Suprapubic skin (tissue), 4 donors: ENCODE measurements at regions not wholly inside any gene's neighbourhood (a gene's known extent, or its start where the extent isn't known, plus 50 kb on each side); places are given as distances from the start of the nearest gene placed in this dataset.

ENCODE experiments used
- DNase-seq, 2 donors: peaks; one replicate each; pipeline ENCODE4 v3.0.0-alpha.2; 2019; ENCODE audit warnings: low spot score in 2 of 2
- H3K27ac ChIP-seq: fragments of 200-600 bp; sonication (generic); one replicate; pipeline ENCODE4 v1.5.1; 2019
- H3K27me3 ChIP-seq: fragments of 200-600 bp; sonication (generic); one replicate; pipeline ENCODE4 v1.5.1; 2019
- H3K36me3 ChIP-seq: fragments of 200-600 bp; sonication (generic); one replicate; pipeline ENCODE4 v1.5.1; 2019
- H3K4me1 ChIP-seq: fragments of 200-600 bp; sonication (generic); one replicate; pipeline ENCODE4 v1.5.1; 2019
- H3K4me3 ChIP-seq: fragments of 200-600 bp; sonication (generic); one replicate; pipeline ENCODE4 v1.5.1; 2019; ENCODE audit warnings: mild to moderate bottlenecking
- H3K9me3 ChIP-seq: fragments of 200-600 bp; sonication (generic); one replicate; pipeline ENCODE4 v1.5.1; 2019
- EP300 ChIP-seq: sonication (generic); formaldehyde crosslinking; IDR thresholded peaks from one replicate; pipeline ENCODE4 v1.6.1; 2017; ENCODE audit warnings: antibody characterized with exemption
- POLR2A ChIP-seq, 2 donors: fragments of 450-650 bp; IDR thresholded peaks; one replicate each; pipeline ENCODE4 v1.6.1; 2017; ENCODE audit warnings: antibody characterized with exemption in 2 of 2, mild to moderate bottlenecking in 2 of 2, moderate library complexity in 2 of 2
- POLR2AphosphoS5 ChIP-seq, 3 donors: sonication (generic); formaldehyde crosslinking; IDR thresholded peaks; one replicate each; pipeline ENCODE4 v1.6.1; 2017; ENCODE audit warnings: antibody characterized with exemption in 3 of 3
- WGBS: methylation state at CpG from one replicate; pipeline ENCODE4 v1.1.5; 2018; 5-methylcytosine and 5-hydroxymethylcytosine counted together
- TF ChIP-seq, protein P1 (sequence below), 2 donors: fragments of 200-600 bp in 1 of 2; fragments of 450-650 bp in 1 of 2; sonication (generic) in 1 of 2; IDR thresholded peaks; one replicate each; pipeline ENCODE4 v1.5.1; 2016 to 2019; ENCODE audit warnings: antibody characterized with exemption in 2 of 2, mild to moderate bottlenecking in 1 of 2, moderate library complexity in 1 of 2

DNA sequence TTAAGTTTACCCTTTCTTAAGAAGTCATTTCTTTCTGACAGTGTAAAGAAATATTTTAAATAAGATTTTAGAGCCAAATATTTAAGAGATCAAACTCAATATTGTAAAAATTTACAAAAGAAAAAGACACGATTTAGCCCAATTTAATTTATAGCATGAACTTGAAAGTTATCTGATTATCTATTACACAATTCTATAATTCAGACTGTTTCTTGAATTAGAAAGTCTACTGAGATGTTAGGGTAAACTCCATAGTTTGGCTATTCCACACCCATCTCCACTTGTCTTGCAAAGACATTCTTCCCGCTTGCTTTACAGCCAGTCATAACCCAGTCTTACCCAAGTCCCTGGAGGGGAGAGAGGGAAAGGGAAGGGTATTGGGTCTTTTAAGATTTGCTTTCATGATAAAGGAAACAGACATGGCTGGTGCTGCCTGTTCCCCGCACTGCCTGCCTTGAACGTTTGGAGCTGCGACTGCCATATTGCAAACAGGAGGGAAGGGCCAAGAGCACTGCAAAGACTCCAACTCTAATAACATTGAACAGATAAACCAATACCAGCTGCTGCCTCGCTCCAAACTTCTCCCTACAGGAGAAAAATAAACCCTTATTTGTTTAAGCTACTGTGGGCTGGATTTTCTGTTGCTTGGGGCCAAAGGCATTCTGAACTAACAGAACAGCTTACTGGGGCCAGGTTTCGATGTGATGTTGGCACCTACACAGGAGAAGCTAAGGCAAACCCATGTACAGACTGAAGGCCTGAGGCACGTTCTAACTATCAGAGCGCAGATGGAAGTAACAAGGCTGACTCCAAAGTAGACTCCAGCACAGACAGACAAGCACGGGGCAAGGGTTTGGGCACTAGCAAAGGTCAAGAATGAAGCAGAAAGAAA is 552.3 kb upstream of the JARID2 start:
- 46% methylated on average over 10 of the region's 10 CpGs for WGBS
- Histone ChIP-seq H3K27ac (no peak overlapping the region), H3K4me3 (no peak overlapping the region), H3K9me3 (no peaks in the 10 kb centered on the region), H3K27me3 (no peaks in the 10 kb centered on the region), H3K36me3 (no peaks in the 10 kb centered on the region), H3K4me1 (peaks cover 4% of the 10 kb centered on the region)
- TF ChIP-seq EP300: no peak
- TF ChIP-seq POLR2A (IDR thresholded peaks at IDR 0.05): no peak
- TF ChIP-seq, protein P1, sequence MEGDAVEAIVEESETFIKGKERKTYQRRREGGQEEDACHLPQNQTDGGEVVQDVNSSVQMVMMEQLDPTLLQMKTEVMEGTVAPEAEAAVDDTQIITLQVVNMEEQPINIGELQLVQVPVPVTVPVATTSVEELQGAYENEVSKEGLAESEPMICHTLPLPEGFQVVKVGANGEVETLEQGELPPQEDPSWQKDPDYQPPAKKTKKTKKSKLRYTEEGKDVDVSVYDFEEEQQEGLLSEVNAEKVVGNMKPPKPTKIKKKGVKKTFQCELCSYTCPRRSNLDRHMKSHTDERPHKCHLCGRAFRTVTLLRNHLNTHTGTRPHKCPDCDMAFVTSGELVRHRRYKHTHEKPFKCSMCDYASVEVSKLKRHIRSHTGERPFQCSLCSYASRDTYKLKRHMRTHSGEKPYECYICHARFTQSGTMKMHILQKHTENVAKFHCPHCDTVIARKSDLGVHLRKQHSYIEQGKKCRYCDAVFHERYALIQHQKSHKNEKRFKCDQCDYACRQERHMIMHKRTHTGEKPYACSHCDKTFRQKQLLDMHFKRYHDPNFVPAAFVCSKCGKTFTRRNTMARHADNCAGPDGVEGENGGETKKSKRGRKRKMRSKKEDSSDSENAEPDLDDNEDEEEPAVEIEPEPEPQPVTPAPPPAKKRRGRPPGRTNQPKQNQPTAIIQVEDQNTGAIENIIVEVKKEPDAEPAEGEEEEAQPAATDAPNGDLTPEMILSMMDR (IDR thresholded peaks at IDR 0.05): no peak
- TF ChIP-seq POLR2AphosphoS5 (IDR thresholded peaks at IDR 0.05): no peak
- DNase-seq: no peak

DNA sequence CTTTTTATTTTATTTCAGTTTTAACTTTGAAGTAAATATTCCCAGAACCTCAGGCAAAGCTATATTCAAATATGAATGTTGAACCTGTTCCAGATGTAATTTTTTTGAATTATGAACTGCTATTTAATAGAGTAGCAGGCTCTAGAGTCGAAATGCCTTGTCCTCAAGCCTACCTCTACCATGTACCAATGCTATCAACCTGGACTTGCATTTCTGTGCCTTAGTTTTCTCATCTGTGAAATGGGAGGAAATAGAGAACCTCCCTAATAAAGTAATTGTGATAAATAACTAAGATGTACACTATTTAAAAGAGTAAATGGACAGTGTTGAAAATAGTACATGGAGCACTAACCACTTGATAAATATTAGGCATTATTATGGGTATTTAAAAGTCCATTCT is 551.6 kb upstream of the JARID2 start:
- Histone ChIP-seq H3K27me3 (no peaks in the 10 kb centered on the region), H3K4me1 (peaks cover 4% of the 10 kb centered on the region), H3K36me3 (no peaks in the 10 kb centered on the region), H3K9me3 (no peaks in the 10 kb centered on the region), H3K4me3 (no peak overlapping the region), H3K27ac (no peak overlapping the region)
- WGBS: 56% methylated on average over 1 of the region's 1 CpG
- TF ChIP-seq EP300: no peak
- no peak for TF ChIP-seq POLR2A (IDR thresholded peaks at IDR 0.05)
- TF ChIP-seq, protein P1 (IDR thresholded peaks at IDR 0.05): no peak
- no peak for TF ChIP-seq POLR2AphosphoS5 (IDR thresholded peaks at IDR 0.05)
- no peak for DNase-seq

DNA sequence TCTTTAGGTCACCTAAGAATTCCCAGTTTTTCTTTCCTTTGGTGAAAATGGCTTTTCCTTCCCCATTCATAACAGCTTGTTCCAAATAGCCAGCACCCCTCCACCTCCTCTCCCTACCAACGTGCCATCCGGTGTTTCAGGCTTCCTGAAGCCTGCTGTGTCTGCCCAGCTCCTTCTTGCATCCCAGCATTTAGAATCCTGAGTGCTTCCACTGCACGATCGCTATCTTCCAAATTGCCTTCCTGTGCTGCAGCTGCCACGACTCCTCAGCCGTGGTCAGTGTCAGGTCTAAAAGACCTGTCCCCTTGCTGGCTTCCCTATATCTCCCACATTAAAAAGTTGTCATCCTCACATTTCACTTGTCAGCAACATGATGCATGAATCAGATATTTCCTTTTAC is 550.3 kb upstream of the JARID2 start:
- H3K4me3 ChIP-seq: no peak overlapping the region
- DNase-seq: no peak
- H3K9me3 ChIP-seq: no peaks in the 10 kb centered on the region
- no peak overlapping the region for H3K27ac ChIP-seq
- no peaks in the 10 kb centered on the region for H3K36me3 ChIP-seq
- TF ChIP-seq POLR2A (IDR thresholded peaks at IDR 0.05) (no peak), EP300 (no peak), POLR2AphosphoS5 (IDR thresholded peaks at IDR 0.05) (no peak)
- TF ChIP-seq, protein P1 (IDR thresholded peaks at IDR 0.05): no peak
- 74% methylated on average over 6 of the region's 6 CpGs for WGBS
- peaks cover 4% of the 10 kb centered on the region for H3K4me1 ChIP-seq
- H3K27me3 ChIP-seq: no peaks in the 10 kb centered on the region

DNA sequence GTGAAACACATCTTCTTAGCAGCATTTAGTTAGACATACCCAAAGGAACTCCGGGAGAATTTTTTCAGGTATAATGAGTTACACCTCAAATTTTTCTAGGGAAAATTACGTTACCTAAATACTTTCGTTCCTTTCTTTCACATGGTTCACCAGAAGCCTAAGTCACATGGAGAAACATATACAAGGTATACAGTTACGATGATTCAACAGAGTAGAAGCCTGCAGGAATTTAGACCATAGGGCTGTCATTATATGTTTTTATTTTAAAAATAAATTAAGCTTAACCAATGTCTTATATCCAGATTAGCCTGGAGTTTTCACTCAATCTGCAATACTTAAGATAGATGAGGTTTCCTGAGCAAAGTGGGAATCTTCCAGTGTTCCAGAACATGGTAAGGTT is 549.5 kb upstream of the JARID2 start:
- Histone ChIP-seq H3K27ac (no peak overlapping the region), H3K4me3 (no peak overlapping the region), H3K4me1 (peaks cover 4% of the 10 kb centered on the region), H3K36me3 (no peaks in the 10 kb centered on the region), H3K27me3 (no peaks in the 10 kb centered on the region), H3K9me3 (no peaks in the 10 kb centered on the region)
- WGBS: 92% methylated on average over 4 of the region's 4 CpGs
- TF ChIP-seq, protein P1 (IDR thresholded peaks at IDR 0.05): no peak
- TF ChIP-seq POLR2A (IDR thresholded peaks at IDR 0.05): no peak
- TF ChIP-seq EP300: no peak
- no peak for TF ChIP-seq POLR2AphosphoS5 (IDR thresholded peaks at IDR 0.05)
- DNase-seq: no peak

DNA sequence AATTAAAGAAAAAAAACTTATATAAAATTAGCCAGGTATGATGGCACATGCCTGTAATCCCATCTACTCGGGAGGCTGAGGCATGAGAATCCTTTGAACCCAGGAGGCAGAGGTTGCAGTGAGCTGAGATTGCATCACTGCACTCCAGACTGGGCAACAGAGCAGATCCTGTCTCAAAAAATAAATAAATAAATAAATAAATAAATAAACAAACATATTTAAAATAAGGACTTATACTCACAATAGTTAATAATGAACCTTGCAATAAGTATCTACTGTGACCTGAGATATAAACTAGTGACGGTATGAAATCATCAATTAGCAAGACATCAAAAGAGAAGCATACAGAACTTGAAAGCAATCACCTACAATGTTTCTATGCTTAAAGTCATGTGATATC is 548.4 kb upstream of the JARID2 start:
- 81% methylated on average over 2 of the region's 2 CpGs for WGBS
- Histone ChIP-seq H3K27me3 (no peaks in the 10 kb centered on the region), H3K27ac (no peak overlapping the region), H3K36me3 (no peaks in the 10 kb centered on the region), H3K9me3 (no peaks in the 10 kb centered on the region), H3K4me3 (no peak overlapping the region), H3K4me1 (peaks cover 4% of the 10 kb centered on the region)
- TF ChIP-seq POLR2AphosphoS5 (IDR thresholded peaks at IDR 0.05): no peak
- TF ChIP-seq POLR2A (IDR thresholded peaks at IDR 0.05): no peak
- TF ChIP-seq, protein P1 (IDR thresholded peaks at IDR 0.05): no peak
- no peak for TF ChIP-seq EP300
- no peak for DNase-seq
